WERI-Rb-1 (cell line): ENCODE measurements at regions not wholly inside any gene's neighbourhood (a gene's known extent, or its start where the extent isn't known, plus 50 kb on each side); places are given as distances from the start of the nearest gene placed in this dataset.

ENCODE experiments used
- DNase-seq: peaks from one replicate; pipeline ENCODE4 v3.0.0-alpha.2; 2020
- H3K27ac ChIP-seq: fragments of 250-450 bp; sonication (Bioruptor Pico); 2 replicates; pipeline ENCODE4 v1.5.1; 2020; ENCODE audit warnings: mild to moderate bottlenecking, moderate library complexity
- H3K27me3 ChIP-seq: fragments of 250-450 bp; sonication (Bioruptor Pico); 2 replicates; pipeline ENCODE4 v1.5.1; 2021; ENCODE audit warnings: mild to moderate bottlenecking, low read depth, moderate library complexity; ENCODE audit not compliant: insufficient read depth, severe bottlenecking
- H3K36me3 ChIP-seq: fragments of 250-450 bp; sonication (Bioruptor Pico); 2 replicates; pipeline ENCODE4 v1.5.1; 2020; ENCODE audit warnings: mild to moderate bottlenecking, moderate library complexity
- H3K4me3 ChIP-seq: 2 replicates; pipeline ENCODE4 v1.5.1; 2011; ENCODE audit warnings: low read depth, mild to moderate bottlenecking, control low read depth, low read length
- H3K9me3 ChIP-seq: fragments of 250-450 bp; sonication (Bioruptor Pico); 2 replicates; pipeline ENCODE4 v1.5.1; 2021; ENCODE audit warnings: mild to moderate bottlenecking, moderate library complexity; ENCODE audit not compliant: severe bottlenecking
- CTCF ChIP-seq: IDR thresholded peaks from 2 replicates; pipeline ENCODE4 v1.5.1; 2011; ENCODE audit warnings: low read depth, mild to moderate bottlenecking, control low read depth, inconsistent platforms, low read length

GRCh38 chr15:72965671-72966070, 86.6 kb upstream of the NEO1 start:
- no peak for TF ChIP-seq CTCF
- H3K9me3 ChIP-seq: peaks cover 3% of the 10 kb centered on the region
- no peaks in the 10 kb centered on the region for H3K27me3 ChIP-seq
- no peak overlapping the region for H3K4me3 ChIP-seq
- H3K27ac ChIP-seq: no peak overlapping the region
- no peak for DNase-seq
- no peaks in the 10 kb centered on the region for H3K36me3 ChIP-seq

- Histone ChIP-seq H3K36me3 (no peaks in the 10 kb centered on the region), H3K27me3 (no peaks in the 10 kb centered on the region), H3K27ac (no peak overlapping the region), H3K4me3 (no peak overlapping the region), H3K9me3 (peaks cover 7% of the 10 kb centered on the region)
- TF ChIP-seq CTCF: no peak
- DNase-seq: no peak
These were observed 87.7 kb upstream of the NEO1 start for GRCh38 chr15:72964542-72964941.

- peaks cover 7% of the 10 kb centered on the region for H3K9me3 ChIP-seq
- TF ChIP-seq CTCF: no peak
- H3K4me3 ChIP-seq: no peak overlapping the region
- no peaks in the 10 kb centered on the region for H3K27me3 ChIP-seq
- no peak for DNase-seq
- no peaks in the 10 kb centered on the region for H3K36me3 ChIP-seq
- no peak overlapping the region for H3K27ac ChIP-seq
These were observed 88.1 kb upstream of the NEO1 start for GRCh38 chr15:72964135-72964534.

- Histone ChIP-seq H3K9me3 (peaks cover 4% of the 10 kb centered on the region), H3K36me3 (no peaks in the 10 kb centered on the region), H3K27me3 (no peaks in the 10 kb centered on the region), H3K27ac (no peak overlapping the region), H3K4me3 (no peak overlapping the region)
- DNase-seq: no peak
- no peak for TF ChIP-seq CTCF
These were observed 90.1 kb upstream of the NEO1 start for GRCh38 chr15:72962054-72962702.

- Histone ChIP-seq H3K27ac (no peak overlapping the region), H3K4me3 (no peak overlapping the region), H3K27me3 (no peaks in the 10 kb centered on the region), H3K36me3 (no peaks in the 10 kb centered on the region), H3K9me3 (peaks cover 4% of the 10 kb centered on the region)
- no peak for DNase-seq
- no peak for TF ChIP-seq CTCF
These were observed 90.9 kb upstream of the NEO1 start for GRCh38 chr15:72961346-72961745.

GRCh38 chr15:72958634-72959033, 93.6 kb upstream of the NEO1 start:
- no peak overlapping the region for H3K4me3 ChIP-seq
- peaks cover 4% of the 10 kb centered on the region for H3K9me3 ChIP-seq
- no peak for DNase-seq
- H3K27me3 ChIP-seq: no peaks in the 10 kb centered on the region
- H3K36me3 ChIP-seq: no peaks in the 10 kb centered on the region
- no peak for TF ChIP-seq CTCF
- no peak overlapping the region for H3K27ac ChIP-seq
